Thymus (tissue), 11 donors: ENCODE measurements at regions not wholly inside any gene's neighbourhood (a gene's known extent, or its start where the extent isn't known, plus 50 kb on each side); places are given as distances from the start of the nearest gene placed in this dataset.

Source experiments
- DNase-seq, 9 donors: peaks; one replicate each; pipeline ENCODE4 v3.0.0-alpha.2; 2013; ENCODE audit warnings: low spot score in 9 of 9, low read depth in 6 of 9, missing footprints in 1 of 9
- H3K27ac ChIP-seq, 2 donors: one replicate each; pipeline ENCODE4 v1.5.1; 2013; ENCODE audit warnings: control low read depth in 1 of 2, low read depth in 1 of 2, low read length in 1 of 2, mild to moderate bottlenecking in 1 of 2, moderate library complexity in 1 of 2
- H3K27me3 ChIP-seq, 2 donors: one replicate each; pipeline ENCODE4 v1.5.1; 2013; ENCODE audit warnings: low read length in 1 of 2; ENCODE audit not compliant: control insufficient read depth in 2 of 2, insufficient read depth in 1 of 2
- H3K36me3 ChIP-seq, 2 donors: one replicate each; pipeline ENCODE4 v1.5.1; 2013; ENCODE audit warnings: low read length in 1 of 2, mild to moderate bottlenecking in 1 of 2, moderate library complexity in 1 of 2; ENCODE audit not compliant: control insufficient read depth in 2 of 2, insufficient read depth in 2 of 2
- H3K4me1 ChIP-seq, 2 donors: one replicate each; pipeline ENCODE4 v1.5.1; 2013; ENCODE audit warnings: low read length in 2 of 2; ENCODE audit not compliant: control insufficient read depth in 2 of 2, insufficient read depth in 2 of 2
- H3K4me3 ChIP-seq, 2 donors: one replicate each; pipeline ENCODE4 v1.5.1; 2013; ENCODE audit warnings: low read length in 2 of 2, control low read depth in 1 of 2, mild to moderate bottlenecking in 1 of 2
- H3K9me3 ChIP-seq, 2 donors: one replicate each; pipeline ENCODE4 v1.5.1; 2013; ENCODE audit warnings: low read length in 1 of 2, mild to moderate bottlenecking in 1 of 2; ENCODE audit not compliant: control insufficient read depth in 2 of 2, insufficient read depth in 1 of 2
- WGBS: extraction: QIAGEN DNeasy Blood & Tissue Kit; methylation state at CpG from one replicate; pipeline ENCODE4 v1.1.7; 2013; 5-methylcytosine and 5-hydroxymethylcytosine counted together
- donor health status: healthy.

- no peak overlapping the region for H3K4me3 ChIP-seq
- no peaks in the 10 kb centered on the region for H3K4me1 ChIP-seq
- 91% methylated on average over 2 of the region's 2 CpGs for WGBS
- H3K9me3 ChIP-seq = no peaks in the 10 kb centered on the region
- no peaks in the 10 kb centered on the region for H3K27me3 ChIP-seq
- H3K36me3 ChIP-seq = no peaks in the 10 kb centered on the region
- no peak for DNase-seq
- H3K27ac ChIP-seq = no peak overlapping the region
Measured at GRCh38 chr11:103773059-103773458, 263.4 kb upstream of the DDI1 start.

- 96% methylated on average over 13 of the region's 13 CpGs for WGBS
- H3K36me3 ChIP-seq = no peaks in the 10 kb centered on the region
- no peaks in the 10 kb centered on the region for H3K4me1 ChIP-seq
- no peak for DNase-seq
- H3K4me3 ChIP-seq = no peak overlapping the region
- no peak overlapping the region for H3K27ac ChIP-seq
- H3K27me3 ChIP-seq = no peaks in the 10 kb centered on the region
- H3K9me3 ChIP-seq = no peaks in the 10 kb centered on the region
Measured at GRCh38 chr11:103773537-103773936, 262.9 kb upstream of the DDI1 start.

GRCh38 chr11:103779054-103779453 is 257.4 kb upstream of the DDI1 start:
- Histone ChIP-seq H3K36me3 (no peaks in the 10 kb centered on the region), H3K4me3 (no peak overlapping the region), H3K4me1 (no peaks in the 10 kb centered on the region), H3K9me3 (no peaks in the 10 kb centered on the region), H3K27ac (no peak overlapping the region), H3K27me3 (no peaks in the 10 kb centered on the region)
- DNase-seq = no peak
- WGBS = 87% methylated on average over 1 of the region's 1 CpG

- no peaks in the 10 kb centered on the region for H3K27me3 ChIP-seq
- no peaks in the 10 kb centered on the region for H3K4me1 ChIP-seq
- no peak overlapping the region for H3K27ac ChIP-seq
- H3K4me3 ChIP-seq = no peak overlapping the region
- no peaks in the 10 kb centered on the region for H3K36me3 ChIP-seq
- H3K9me3 ChIP-seq = no peaks in the 10 kb centered on the region
- DNase-seq = no peak
Measured at GRCh38 chr11:103789952-103790351, 246.5 kb upstream of the DDI1 start.

- no peak overlapping the region for H3K4me3 ChIP-seq
- no peak for DNase-seq
- H3K27ac ChIP-seq = no peak overlapping the region
- no peaks in the 10 kb centered on the region for H3K36me3 ChIP-seq
- 98% methylated on average over 1 of the region's 1 CpG for WGBS
- H3K9me3 ChIP-seq = no peaks in the 10 kb centered on the region
- H3K4me1 ChIP-seq = no peaks in the 10 kb centered on the region
- no peaks in the 10 kb centered on the region for H3K27me3 ChIP-seq
Measured at GRCh38 chr11:103792981-103793468, 243.4 kb upstream of the DDI1 start.

- H3K4me1 ChIP-seq = no peaks in the 10 kb centered on the region
- no peaks in the 10 kb centered on the region for H3K27me3 ChIP-seq
- no peaks in the 10 kb centered on the region for H3K9me3 ChIP-seq
- no peak overlapping the region for H3K4me3 ChIP-seq
- no peaks in the 10 kb centered on the region for H3K36me3 ChIP-seq
- no peak overlapping the region for H3K27ac ChIP-seq
- no peak for DNase-seq
- WGBS = 66% methylated on average over 2 of the region's 2 CpGs
Measured at GRCh38 chr11:103794262-103794661, 242.2 kb upstream of the DDI1 start.

GRCh38 chr11:103798026-103798425 is 238.4 kb upstream of the DDI1 start:
- no peak overlapping the region for H3K4me3 ChIP-seq
- 6% methylated on average over 1 of the region's 1 CpG for WGBS
- no peak for DNase-seq

GRCh38 chr11:103798446-103798845 is 238.0 kb upstream of the DDI1 start:
- DNase-seq = no peak
- WGBS = 86% methylated on average over 3 of the region's 3 CpGs
- no peak overlapping the region for H3K4me3 ChIP-seq
- no peaks in the 10 kb centered on the region for H3K9me3 ChIP-seq
- no peaks in the 10 kb centered on the region for H3K27me3 ChIP-seq
- no peaks in the 10 kb centered on the region for H3K36me3 ChIP-seq
- H3K4me1 ChIP-seq = no peaks in the 10 kb centered on the region
- H3K27ac ChIP-seq = no peak overlapping the region

More at GRCh38 chr11:103798026-103798425, 238.4 kb upstream of the DDI1 start:
- H3K27ac ChIP-seq = no peak overlapping the region
- H3K27me3 ChIP-seq = no peaks in the 10 kb centered on the region
- H3K36me3 ChIP-seq = no peaks in the 10 kb centered on the region
- no peaks in the 10 kb centered on the region for H3K4me1 ChIP-seq
- no peaks in the 10 kb centered on the region for H3K9me3 ChIP-seq

GRCh38 chr11:103800406-103801114 is 235.9 kb upstream of the DDI1 start:
- H3K27ac ChIP-seq = no peak overlapping the region
- H3K36me3 ChIP-seq = no peaks in the 10 kb centered on the region
- H3K4me3 ChIP-seq = no peak overlapping the region
- no peaks in the 10 kb centered on the region for H3K27me3 ChIP-seq
- H3K4me1 ChIP-seq = no peaks in the 10 kb centered on the region
- WGBS = 86% methylated on average over 9 of the region's 9 CpGs
- no peaks in the 10 kb centered on the region for H3K9me3 ChIP-seq
- no peak for DNase-seq
